Pancreas (tissue), 10 donors: ENCODE measurements at regions not wholly inside any gene's neighbourhood (a gene's known extent, or its start where the extent isn't known, plus 50 kb on each side); places are given as distances from the start of the nearest gene placed in this dataset.

Source experiments
- ATAC-seq, 4 donors: fragments of 200-7000 bp; cut with Tn5 transposase; one replicate each; pipeline versions ENCODE4 v1.8.0 to v1.9.1; 2020; ENCODE audit warnings: mild to moderate bottlenecking in 4 of 4, moderate library complexity in 4 of 4
- DNase-seq, 6 donors: peaks; one replicate each; pipeline ENCODE4 v3.0.0-alpha.2; 2020
- FAIRE-seq: peaks from 2 replicates; lab custom pipeline; 2012; peaks lifted over from hg19 to GRCh38; lab: Jason Lieb, UNC
- H3K27ac ChIP-seq, 4 donors: fragments of 200-600 bp; sonication (generic); 1 replicate in 3 of 4; 2 replicates in 1 of 4; pipeline versions ENCODE4 v1.5.0 to v1.8.0; 2020
- H3K27me3 ChIP-seq, 4 donors: fragments of 200-600 bp; one replicate each; pipeline ENCODE4 v1.8.0; 2021
- H3K36me3 ChIP-seq, 3 donors: fragments of 200-600 bp; sonication (generic) in 1 of 3; one replicate each; pipeline versions ENCODE4 v1.5.0 to v1.8.0; 2020 to 2021
- H3K4me1 ChIP-seq, 3 donors: fragments of 200-600 bp; one replicate each; pipeline ENCODE4 v1.8.0; 2021
- H3K4me3 ChIP-seq, 4 donors: fragments of 200-600 bp; sonication (generic) in 2 of 4; one replicate each; pipeline versions ENCODE4 v1.5.0 to v1.8.0; 2020 to 2021
- H3K9me3 ChIP-seq, 4 donors: fragments of 200-600 bp; one replicate each; pipeline ENCODE4 v1.8.0; 2021
- WGBS, 2 donors: extraction: QIAGEN DNeasy Blood & Tissue Kit; methylation state at CpG; one replicate each; pipeline ENCODE4 v1.1.7; 2013; 5-methylcytosine and 5-hydroxymethylcytosine counted together
- intact Hi-C, 3 donors: fragments of 100-400 bp; cut with DNase I; formaldehyde crosslinking; loops; one replicate each; pipeline versions ENCODE4 v1.11.1 to v1.14.2; 2022
- TF ChIP-seq, protein P1 (sequence below), 4 donors: fragments of 200-600 bp; sonication (generic) in 3 of 4; IDR thresholded peaks; one replicate each; pipeline versions ENCODE4 v1.5.0 to v1.8.0; 2021; ENCODE audit warnings: antibody characterized with exemption in 4 of 4
- donor health status: healthy with polysubstance abuse.
- donor health status: DM: no; HTN: no; CAD: no; lungs with moderate emphysema.
- donor health status: DM: no; HTN: no; CAD: no.
- donor health status: control.
- donor health status: control.
- donor health status: Bipolar disorder and iron deficiency.
- donor health status: DM: yes; HTN: yes; CAD: no.
- donor health status: DM: no; HTN: no; CAD: no.
- donor health status: DM: no; HTN: no; CAD: no.
- donor health status: DM: yes; HTN: yes; CAD: no.

DNA sequence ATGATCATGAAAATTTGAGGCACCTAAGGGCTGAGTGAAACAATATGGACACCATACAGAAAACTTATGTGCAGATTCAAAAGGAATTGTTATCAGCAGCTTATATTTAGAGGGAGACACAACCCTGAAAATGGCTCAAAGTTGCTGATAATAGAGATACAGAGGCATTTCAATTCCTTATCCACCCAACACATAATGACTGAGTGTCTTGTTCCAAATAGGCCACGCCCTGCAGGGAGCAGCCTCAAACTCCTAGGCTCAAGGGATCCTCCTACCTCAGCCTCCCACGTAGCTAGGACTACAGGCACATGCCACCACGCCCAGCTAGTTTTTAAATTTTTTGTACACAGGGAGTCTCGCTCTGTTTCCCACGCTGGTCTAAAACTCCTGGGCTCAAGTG lies 79.0 kb downstream of the LBH start:
- DNase-seq = no peak
- no peak for FAIRE-seq
- 97 to 99% methylated on average over 5 of the region's 5 CpGs for WGBS, 2 donors
- Histone ChIP-seq H3K9me3 (no peaks in the 10 kb centered on the region), H3K27ac (no peak overlapping the region), H3K4me3 (no peak overlapping the region), H3K4me1 (no peaks in the 10 kb centered on the region), H3K36me3 (no peaks in the 10 kb centered on the region), H3K27me3 (no peaks in the 10 kb centered on the region)
- TF ChIP-seq, protein P1, sequence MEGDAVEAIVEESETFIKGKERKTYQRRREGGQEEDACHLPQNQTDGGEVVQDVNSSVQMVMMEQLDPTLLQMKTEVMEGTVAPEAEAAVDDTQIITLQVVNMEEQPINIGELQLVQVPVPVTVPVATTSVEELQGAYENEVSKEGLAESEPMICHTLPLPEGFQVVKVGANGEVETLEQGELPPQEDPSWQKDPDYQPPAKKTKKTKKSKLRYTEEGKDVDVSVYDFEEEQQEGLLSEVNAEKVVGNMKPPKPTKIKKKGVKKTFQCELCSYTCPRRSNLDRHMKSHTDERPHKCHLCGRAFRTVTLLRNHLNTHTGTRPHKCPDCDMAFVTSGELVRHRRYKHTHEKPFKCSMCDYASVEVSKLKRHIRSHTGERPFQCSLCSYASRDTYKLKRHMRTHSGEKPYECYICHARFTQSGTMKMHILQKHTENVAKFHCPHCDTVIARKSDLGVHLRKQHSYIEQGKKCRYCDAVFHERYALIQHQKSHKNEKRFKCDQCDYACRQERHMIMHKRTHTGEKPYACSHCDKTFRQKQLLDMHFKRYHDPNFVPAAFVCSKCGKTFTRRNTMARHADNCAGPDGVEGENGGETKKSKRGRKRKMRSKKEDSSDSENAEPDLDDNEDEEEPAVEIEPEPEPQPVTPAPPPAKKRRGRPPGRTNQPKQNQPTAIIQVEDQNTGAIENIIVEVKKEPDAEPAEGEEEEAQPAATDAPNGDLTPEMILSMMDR (IDR thresholded peaks at IDR 0.05) = no peak
- no peak for ATAC-seq
- intact Hi-C loops = no loop called here

DNA sequence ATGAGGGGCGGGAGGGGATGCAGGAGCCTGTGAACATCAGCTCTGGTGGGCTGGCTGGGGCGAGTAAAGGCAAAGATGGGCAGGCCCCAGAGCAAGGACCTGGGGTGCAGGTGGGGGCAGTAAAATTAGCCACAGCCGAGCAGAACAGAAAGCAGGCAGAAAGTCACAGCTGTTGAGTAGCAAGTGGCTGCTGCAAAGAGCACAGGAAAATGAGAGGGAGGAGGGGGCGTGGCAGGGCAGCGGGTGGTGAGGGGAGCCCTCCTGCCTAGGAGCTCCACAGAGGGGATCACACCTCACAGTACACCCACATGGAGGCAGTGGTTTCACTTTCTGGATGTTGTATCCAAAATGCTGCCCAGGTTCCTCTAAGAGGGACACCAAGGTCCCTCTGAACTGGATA lies 79.6 kb downstream of the LBH start:
- TF ChIP-seq, protein P1 (IDR thresholded peaks at IDR 0.05) = no peak
- DNase-seq = no peak
- no peaks in the 10 kb centered on the region for H3K9me3 ChIP-seq
- intact Hi-C loops = no loop called here
- no peak for FAIRE-seq
- H3K27ac ChIP-seq = no peak overlapping the region
- H3K27me3 ChIP-seq = no peaks in the 10 kb centered on the region
- 94 to 99% methylated on average over 5 of the region's 5 CpGs for WGBS, 2 donors
- ATAC-seq = no peak
- H3K36me3 ChIP-seq = no peaks in the 10 kb centered on the region
- no peaks in the 10 kb centered on the region for H3K4me1 ChIP-seq
- H3K4me3 ChIP-seq = no peak overlapping the region

DNA sequence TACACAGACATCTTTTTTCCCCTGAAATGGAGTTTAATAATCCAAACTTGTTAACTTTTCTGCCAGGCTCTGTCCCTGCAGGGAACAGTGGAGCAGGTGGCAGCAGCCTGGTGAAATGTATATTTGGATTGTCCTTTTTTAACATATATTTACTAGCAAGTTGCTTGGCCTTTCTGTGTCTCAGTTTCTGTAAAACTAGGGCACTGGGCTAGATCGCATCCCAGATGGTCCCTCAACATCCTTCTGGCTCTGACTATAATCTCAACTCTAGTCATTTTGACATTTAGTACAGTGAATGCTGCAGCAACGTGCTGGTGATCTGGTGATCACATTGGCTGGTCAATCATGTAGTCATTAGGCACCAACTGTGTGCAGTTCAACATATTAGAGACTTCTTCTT lies 80.4 kb downstream of the LBH start:
- no peak for DNase-seq
- WGBS, 2 donors = 94 to 97% methylated on average over 2 of the region's 2 CpGs
- ATAC-seq = no peak
- TF ChIP-seq, protein P1 (IDR thresholded peaks at IDR 0.05) = no peak
- Histone ChIP-seq H3K9me3 (no peaks in the 10 kb centered on the region), H3K36me3 (no peaks in the 10 kb centered on the region), H3K4me1 (no peaks in the 10 kb centered on the region), H3K4me3 (no peak overlapping the region), H3K27ac (no peak overlapping the region), H3K27me3 (no peaks in the 10 kb centered on the region)
- intact Hi-C loops = no loop called here
- FAIRE-seq = no peak

DNA sequence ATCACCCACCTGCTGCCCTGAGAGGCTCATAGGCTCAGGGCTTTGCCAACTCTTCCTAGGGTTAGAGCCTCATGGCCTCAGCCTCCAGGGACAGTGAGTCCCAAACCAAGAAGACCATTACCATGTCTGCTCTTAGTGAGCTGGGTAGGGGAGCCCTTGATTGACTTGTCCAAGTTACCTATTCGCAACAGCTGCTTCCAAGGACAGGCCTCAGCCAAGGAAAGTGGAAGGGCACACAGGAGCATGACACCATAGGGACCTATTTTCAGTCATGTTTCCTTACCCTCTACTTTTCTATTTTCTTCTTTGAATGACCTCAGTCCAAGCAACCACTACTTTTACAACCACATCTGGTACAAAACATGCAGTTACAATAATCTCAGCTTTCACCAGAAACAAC lies 81.6 kb downstream of the LBH start:
- no peak for FAIRE-seq
- peak in 1 of 6 donors; percentile 16 for DNase-seq
- Histone ChIP-seq H3K9me3 (no peaks in the 10 kb centered on the region), H3K27me3 (no peaks in the 10 kb centered on the region), H3K4me1 (no peaks in the 10 kb centered on the region), H3K27ac (no peak overlapping the region), H3K4me3 (no peak overlapping the region), H3K36me3 (no peaks in the 10 kb centered on the region)
- TF ChIP-seq, protein P1 (IDR thresholded peaks at IDR 0.05) = no peak
- 42 to 62% methylated on average over 1 of the region's 1 CpG for WGBS, 2 donors
- ATAC-seq = peak in 3 of 4 donors; percentile 43 to 63 (median 57)
- intact Hi-C loops = no loop called here

DNA sequence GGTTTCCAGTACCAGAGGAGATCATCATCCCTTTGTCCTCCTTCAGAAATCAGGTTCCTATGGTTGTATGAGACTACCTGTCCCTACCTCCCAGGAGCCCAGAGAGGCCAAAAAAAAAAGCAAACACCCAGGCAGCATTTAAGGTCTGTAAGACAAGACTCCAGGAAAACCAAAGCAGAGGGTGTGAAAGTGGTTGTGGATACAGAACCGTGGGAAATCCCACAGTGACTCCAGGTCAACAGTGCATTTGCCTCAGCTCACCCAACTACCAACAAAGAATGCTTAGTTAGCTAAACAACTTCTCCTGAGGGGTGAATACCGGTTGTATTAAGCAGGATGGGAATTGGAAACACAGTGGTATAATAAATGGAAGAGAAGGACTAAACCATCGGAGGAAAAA lies 83.6 kb downstream of the LBH start:
- no peak for FAIRE-seq
- DNase-seq = no peak

More for the DNA sequence above, 83.6 kb downstream of the LBH start:
- Histone ChIP-seq H3K9me3 (no peaks in the 10 kb centered on the region), H3K27ac (no peak overlapping the region), H3K27me3 (no peaks in the 10 kb centered on the region), H3K4me1 (no peaks in the 10 kb centered on the region), H3K36me3 (no peaks in the 10 kb centered on the region), H3K4me3 (no peak overlapping the region)
- intact Hi-C loops = no loop called here
- 86 to 97% methylated on average over 3 of the region's 3 CpGs for WGBS, 2 donors
- no peak for ATAC-seq
- TF ChIP-seq, protein P1 (IDR thresholded peaks at IDR 0.05) = no peak
